SU-DHL-6 (cell line): ENCODE measurements at regions not wholly inside any gene's neighbourhood (a gene's known extent, or its start where the extent isn't known, plus 50 kb on each side); places are given as distances from the start of the nearest gene placed in this dataset.

Experiments used
- H2AFZ ChIP-seq: fragments of 200-600 bp; sonication (generic); 2 replicates; pipeline ENCODE4 v1.6.1; 2014; ENCODE audit warnings: low read depth, mild to moderate bottlenecking, moderate library complexity, mixed read lengths, antibody characterized with exemption, low read length; ENCODE audit not compliant: severe bottlenecking
- H3F3A ChIP-seq: fragments of 200-600 bp; shearing (Covaris generic); 2 replicates; pipeline ENCODE4 v1.6.0; 2016; ENCODE audit warnings: antibody characterized with exemption, mild to moderate bottlenecking; ENCODE audit not compliant: insufficient read depth
- H3K27ac ChIP-seq: fragments of 200-600 bp; sonication (generic); 2 replicates; pipeline ENCODE4 v1.5.1; 2016; ENCODE audit warnings: low read depth, mild to moderate bottlenecking, low read length, moderate library complexity, mixed read lengths
- H3K27me3 ChIP-seq: fragments of 200-600 bp; sonication (generic), shearing (Covaris generic); 2 replicates; pipeline ENCODE4 v1.6.0; 2014; ENCODE audit warnings: mild to moderate bottlenecking, low read length
- H3K36me3 ChIP-seq: fragments of 200-600 bp; sonication (generic); 2 replicates; pipeline ENCODE4 v1.6.1; 2014; ENCODE audit warnings: mild to moderate bottlenecking, low read length, mixed read lengths
- H3K4me2 ChIP-seq: fragments of 300-600, 200-600 bp; shearing (Covaris generic), sonication (generic); 2 replicates; pipeline ENCODE4 v1.6.0; 2014; ENCODE audit warnings: low read length, low read depth, mild to moderate bottlenecking; ENCODE audit not compliant: poor library complexity, severe bottlenecking
- H3K4me3 ChIP-seq: fragments of 200-600 bp; sonication (generic); 2 replicates; pipeline ENCODE4 v1.5.1; 2014; ENCODE audit warnings: antibody characterized with exemption, low read length, mild to moderate bottlenecking, mixed read lengths; ENCODE audit not compliant: insufficient read depth, poor library complexity, severe bottlenecking
- H3K79me2 ChIP-seq: fragments of 200-600 bp; sonication (generic); 2 replicates; pipeline ENCODE4 v1.6.1; 2014; ENCODE audit warnings: mild to moderate bottlenecking, low read length, moderate library complexity; ENCODE audit not compliant: insufficient read depth
- H3K9ac ChIP-seq: fragments of 200-600 bp; sonication (generic); 2 replicates; pipeline ENCODE4 v1.7.0; 2014; ENCODE audit warnings: mild to moderate bottlenecking, low read length
- H3K9me2 ChIP-seq: fragments of 200-600 bp; sonication (generic); replicated peaks from 2 replicates; pipeline ENCODE4 v1.6.1; 2014; ENCODE audit warnings: low read length; ENCODE audit not compliant: insufficient read depth
- H3K9me3 ChIP-seq: fragments of 200-600 bp; sonication (generic); 2 replicates; pipeline ENCODE4 v1.6.1; 2014; ENCODE audit warnings: low read length, mixed read lengths; ENCODE audit not compliant: insufficient read depth
- H4K20me1 ChIP-seq: fragments of 200-600 bp; sonication (generic); 2 replicates; pipeline ENCODE4 v1.6.1; 2014; ENCODE audit warnings: low read depth, mild to moderate bottlenecking, antibody characterized with exemption, low read length, moderate library complexity, mixed read lengths
- CTCF ChIP-seq: fragments of 200-600 bp; sonication (generic); IDR thresholded peaks from one replicate; pipeline ENCODE4 v1.5.1; 2017; ENCODE audit warnings: antibody characterized with exemption, mild to moderate bottlenecking, low read length, moderate library complexity; ENCODE audit not compliant: insufficient read depth, poor library complexity, severe bottlenecking
- EZH2phosphoT487 ChIP-seq: fragments of 200-600 bp; sonication (generic), shearing (Covaris generic); conservative IDR thresholded peaks from 2 replicates; pipeline ENCODE4 v1.6.1; 2018; ENCODE audit warnings: mild to moderate bottlenecking, antibody characterized with exemption, low read length, moderate library complexity, mixed read lengths

GRCh38 chr14:86882818-86883217 is 1110.2 kb downstream of the GALC start:
- H3K27ac ChIP-seq = no peak overlapping the region
- H3K4me3 ChIP-seq = no peak overlapping the region
- no peaks in the 10 kb centered on the region for H4K20me1 ChIP-seq
- no peaks in the 10 kb centered on the region for H3K9me2 ChIP-seq
- no peak overlapping the region for H3K4me2 ChIP-seq
- H3K36me3 ChIP-seq = no peaks in the 10 kb centered on the region
- H3K79me2 ChIP-seq = no peaks in the 10 kb centered on the region
- H3K27me3 ChIP-seq = no peaks in the 10 kb centered on the region
- TF ChIP-seq CTCF = no peak
- no peaks in the 10 kb centered on the region for H3F3A ChIP-seq
- no peaks in the 10 kb centered on the region for H3K9me3 ChIP-seq
- H3K9ac ChIP-seq = no peak overlapping the region
- no peak overlapping the region for H2AFZ ChIP-seq

GRCh38 chr14:86865934-86866333 is 1127.0 kb downstream of the GALC start:
- TF ChIP-seq EZH2phosphoT487 (no peak), CTCF (no peak)
- Histone ChIP-seq H3K27me3 (no peaks in the 10 kb centered on the region), H3K9me2 (no peaks in the 10 kb centered on the region), H3K4me3 (no peak overlapping the region), H3F3A (no peaks in the 10 kb centered on the region), H4K20me1 (no peaks in the 10 kb centered on the region), H3K4me2 (no peak overlapping the region), H3K36me3 (no peaks in the 10 kb centered on the region), H3K9ac (no peak overlapping the region), H3K9me3 (no peaks in the 10 kb centered on the region), H3K27ac (no peak overlapping the region), H3K79me2 (no peaks in the 10 kb centered on the region), H2AFZ (no peak overlapping the region)

GRCh38 chr14:86858591-86858990 is 1134.4 kb downstream of the GALC start:
- H3K79me2 ChIP-seq = no peaks in the 10 kb centered on the region
- no peak overlapping the region for H3K4me2 ChIP-seq
- H3K9me2 ChIP-seq = no peaks in the 10 kb centered on the region
- no peaks in the 10 kb centered on the region for H3K36me3 ChIP-seq
- no peaks in the 10 kb centered on the region for H3K27me3 ChIP-seq
- no peaks in the 10 kb centered on the region for H3K9me3 ChIP-seq
- H3K9ac ChIP-seq = no peak overlapping the region
- H3F3A ChIP-seq = no peaks in the 10 kb centered on the region
- H3K4me3 ChIP-seq = no peak overlapping the region
- no peak overlapping the region for H3K27ac ChIP-seq
- no peak overlapping the region for H2AFZ ChIP-seq
- H4K20me1 ChIP-seq = no peaks in the 10 kb centered on the region
- no peak for TF ChIP-seq EZH2phosphoT487
- TF ChIP-seq CTCF = no peak

- no peaks in the 10 kb centered on the region for H3K9me3 ChIP-seq
- H4K20me1 ChIP-seq = no peaks in the 10 kb centered on the region
- no peaks in the 10 kb centered on the region for H3K36me3 ChIP-seq
- no peak overlapping the region for H3K9ac ChIP-seq
- no peaks in the 10 kb centered on the region for H3K27me3 ChIP-seq
- no peaks in the 10 kb centered on the region for H3F3A ChIP-seq
- no peaks in the 10 kb centered on the region for H3K79me2 ChIP-seq
- TF ChIP-seq EZH2phosphoT487 = no peak
- TF ChIP-seq CTCF = no peak
- no peak overlapping the region for H3K4me3 ChIP-seq
- no peak overlapping the region for H3K4me2 ChIP-seq
- H2AFZ ChIP-seq = no peak overlapping the region
- no peak overlapping the region for H3K27ac ChIP-seq
- H3K9me2 ChIP-seq = no peaks in the 10 kb centered on the region
Observed at GRCh38 chr14:86858031-86858430, 1135.0 kb downstream of the GALC start.
